Heart left ventricle (tissue), 13 donors: ENCODE measurements at regions not wholly inside any gene's neighbourhood (a gene's known extent, or its start where the extent isn't known, plus 50 kb on each side); places are given as distances from the start of the nearest gene placed in this dataset.

Experiments
- POLR2A ChIP-seq, 2 donors: fragments of 450-650 bp; IDR thresholded peaks; one replicate each; pipeline ENCODE4 v1.6.1; 2017; ENCODE audit warnings: antibody characterized with exemption in 2 of 2, mild to moderate bottlenecking in 2 of 2, moderate library complexity in 2 of 2
- TF ChIP-seq, protein P1 (sequence below), 12 donors: fragments of 200-600 bp; sonication (generic) in 4 of 12; IDR thresholded peaks; one replicate each; pipeline versions ENCODE4 v1.5.0 to v1.8.0; 2018 to 2022; ENCODE audit warnings: antibody characterized with exemption in 12 of 12, mild to moderate bottlenecking in 5 of 12
- donor health status: ischemic (EF 13 %, LVEDD 7.1; RV severe dilation, severe dysfunction).
- donor health status: DM: no; HTN: yes; CAD: no.
- donor health status: DM: no; HTN: no; CAD: no.
- donor health status: ischemic (EF 25% LVEDD 6.9; RV normal size, moderate dysfunction).
- donor health status: ischemic (EF 25% LVEDD 5.7; RV mildly dilated, moderate dysfunction).
- donor health status: ischemic (EF 35%, LVEDD 5.7; RV mildly dilated, moderate dysfunction).
- donor health status: nonischemic (EF 11% LVEDD 7.7; RV severe dilation, severe dysfunction).
- donor health status: DM: yes; HTN: yes; CAD: no.
- donor health status: PGD.
- donor health status: ischemic (EF 29% LVEDD 5.4; RV normal size, mild dysfunction).
- donor health status: nonischemic (EF 23%, LVEDD 6.1; RV moderate dilation, normal function).

- TF ChIP-seq, protein P1, sequence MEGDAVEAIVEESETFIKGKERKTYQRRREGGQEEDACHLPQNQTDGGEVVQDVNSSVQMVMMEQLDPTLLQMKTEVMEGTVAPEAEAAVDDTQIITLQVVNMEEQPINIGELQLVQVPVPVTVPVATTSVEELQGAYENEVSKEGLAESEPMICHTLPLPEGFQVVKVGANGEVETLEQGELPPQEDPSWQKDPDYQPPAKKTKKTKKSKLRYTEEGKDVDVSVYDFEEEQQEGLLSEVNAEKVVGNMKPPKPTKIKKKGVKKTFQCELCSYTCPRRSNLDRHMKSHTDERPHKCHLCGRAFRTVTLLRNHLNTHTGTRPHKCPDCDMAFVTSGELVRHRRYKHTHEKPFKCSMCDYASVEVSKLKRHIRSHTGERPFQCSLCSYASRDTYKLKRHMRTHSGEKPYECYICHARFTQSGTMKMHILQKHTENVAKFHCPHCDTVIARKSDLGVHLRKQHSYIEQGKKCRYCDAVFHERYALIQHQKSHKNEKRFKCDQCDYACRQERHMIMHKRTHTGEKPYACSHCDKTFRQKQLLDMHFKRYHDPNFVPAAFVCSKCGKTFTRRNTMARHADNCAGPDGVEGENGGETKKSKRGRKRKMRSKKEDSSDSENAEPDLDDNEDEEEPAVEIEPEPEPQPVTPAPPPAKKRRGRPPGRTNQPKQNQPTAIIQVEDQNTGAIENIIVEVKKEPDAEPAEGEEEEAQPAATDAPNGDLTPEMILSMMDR (IDR thresholded peaks at IDR 0.05) = no peak
- no peak for TF ChIP-seq POLR2A (IDR thresholded peaks at IDR 0.05)
These were observed 348.9 kb upstream of the MARCKS start for GRCh38 chr6:113508249-113508648.
